DND-41 (cell line): ENCODE measurements at regions not wholly inside any gene's neighbourhood (a gene's known extent, or its start where the extent isn't known, plus 50 kb on each side); places are given as distances from the start of the nearest gene placed in this dataset.

Experiments used
- ATAC-seq: fragments of 200-7000 bp; cut with Tn5 transposase; 3 replicates; pipeline ENCODE4 v1.9.1; 2021; ENCODE audit warnings: low read depth; ENCODE audit not compliant: insufficient read depth
- DNase-seq: peaks from one replicate; pipeline ENCODE4 v3.0.0-alpha.2; 2020
- H2AFZ ChIP-seq: 2 replicates; pipeline ENCODE4 v1.6.0; 2012; ENCODE audit warnings: low read depth, low read length
- H3K27ac ChIP-seq: 2 replicates; pipeline ENCODE4 v1.5.1; 2012; ENCODE audit warnings: low read length, inconsistent platforms
- H3K27me3 ChIP-seq: fragments of 200-600 bp; sonication (generic); 2 replicates; pipeline ENCODE4 v1.6.0; 2012; ENCODE audit warnings: low read length, mild to moderate bottlenecking, inconsistent platforms; ENCODE audit not compliant: insufficient read depth, poor library complexity
- H3K36me3 ChIP-seq: 2 replicates; pipeline ENCODE4 v1.5.1; 2012; ENCODE audit warnings: low read length, inconsistent platforms; ENCODE audit not compliant: insufficient read depth
- H3K4me1 ChIP-seq: 2 replicates; pipeline ENCODE4 v1.5.1; 2012; ENCODE audit warnings: mild to moderate bottlenecking, low read length; ENCODE audit not compliant: insufficient read depth
- H3K4me2 ChIP-seq: 2 replicates; pipeline ENCODE4 v1.6.0; 2012; ENCODE audit warnings: mild to moderate bottlenecking, moderate library complexity, low read length, inconsistent platforms; ENCODE audit not compliant: insufficient read depth
- H3K4me3 ChIP-seq, 2 experiments: fragments of 200-600 bp in 1 of 2; shearing (Covaris generic) in 1 of 2; 2 replicates each; pipeline ENCODE4 v1.5.1; 2012 to 2016; ENCODE audit warnings: inconsistent platforms in 2 of 2, low read length in 2 of 2, mild to moderate bottlenecking in 2 of 2, low read depth in 1 of 2, moderate library complexity in 1 of 2
- H3K79me2 ChIP-seq: 2 replicates; pipeline ENCODE4 v1.6.0; 2012; ENCODE audit warnings: low read length, inconsistent platforms; ENCODE audit not compliant: insufficient read depth
- H3K9ac ChIP-seq: 2 replicates; pipeline ENCODE4 v1.6.0; 2012; ENCODE audit warnings: low read depth, mild to moderate bottlenecking, inconsistent platforms, low read length, moderate library complexity
- H3K9me3 ChIP-seq: 2 replicates; pipeline ENCODE4 v1.5.1; 2012; ENCODE audit warnings: low read length, moderate library complexity, mild to moderate bottlenecking, inconsistent platforms; ENCODE audit not compliant: insufficient read depth, severe bottlenecking
- H4K20me1 ChIP-seq: 2 replicates; pipeline ENCODE4 v1.6.0; 2012; ENCODE audit warnings: low read length; ENCODE audit not compliant: insufficient read depth
- CTCF ChIP-seq: IDR thresholded peaks from 2 replicates; pipeline ENCODE4 v1.5.1; 2012; ENCODE audit warnings: borderline replicate concordance, low read length, moderate library complexity, mild to moderate bottlenecking; ENCODE audit not compliant: poor library complexity, severe bottlenecking; ENCODE audit errors: extremely low read depth
- EZH2 ChIP-seq: IDR thresholded peaks from 3 replicates; pipeline ENCODE4 v1.6.1; 2012; ENCODE audit warnings: borderline replicate concordance, low read depth, mild to moderate bottlenecking, moderate library complexity, low read length, inconsistent platforms; ENCODE audit not compliant: severe bottlenecking

- Histone ChIP-seq H3K36me3 (no peaks in the 10 kb centered on the region), H4K20me1 (no peaks in the 10 kb centered on the region), H3K4me1 (no peaks in the 10 kb centered on the region), H3K27me3 (no peaks in the 10 kb centered on the region), H3K9ac (no peak overlapping the region), H3K9me3 (no peaks in the 10 kb centered on the region), H3K4me2 (no peak overlapping the region), H2AFZ (no peak overlapping the region), H3K79me2 (no peaks in the 10 kb centered on the region), H3K27ac (no peak overlapping the region), H3K4me3 (no peak overlapping the region)
- TF ChIP-seq EZH2 (no peak), CTCF (no peak)
- no peak for ATAC-seq
- no peak for DNase-seq
Measured at GRCh38 chr5:103407402-103407801, 148.8 kb downstream of the MACIR start.

- Histone ChIP-seq H3K36me3 (no peaks in the 10 kb centered on the region), H3K27ac (no peak overlapping the region), H3K27me3 (no peaks in the 10 kb centered on the region), H2AFZ (no peak overlapping the region), H4K20me1 (no peaks in the 10 kb centered on the region), H3K4me3 (no peak overlapping the region), H3K9me3 (no peaks in the 10 kb centered on the region), H3K4me2 (no peak overlapping the region), H3K4me1 (no peaks in the 10 kb centered on the region), H3K79me2 (no peaks in the 10 kb centered on the region), H3K9ac (no peak overlapping the region)
- ATAC-seq (no peak), DNase-seq (no peak)
- TF ChIP-seq CTCF = no peak
- TF ChIP-seq EZH2 = no peak
Measured at GRCh38 chr5:103404483-103404882, 145.9 kb downstream of the MACIR start.

DNA sequence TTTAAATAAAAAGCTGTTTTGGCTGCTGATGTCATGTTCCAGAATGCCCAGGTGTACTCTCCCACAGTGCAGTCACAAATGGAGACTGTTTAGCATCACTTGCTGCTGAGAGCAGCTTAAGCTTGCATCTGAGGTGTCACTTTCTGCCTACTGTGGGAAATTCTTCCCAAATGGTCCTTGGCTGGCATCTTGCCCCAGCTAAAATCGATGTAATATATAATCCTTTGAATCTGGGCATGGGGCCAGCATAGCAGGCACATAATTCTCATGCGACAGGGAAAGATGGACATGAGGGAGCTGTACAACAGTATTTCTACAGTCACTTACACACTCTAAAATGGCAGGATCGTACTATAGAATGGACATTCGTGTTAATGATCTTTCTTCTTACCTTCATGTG is 144.3 kb downstream of the MACIR start:
- no peaks in the 10 kb centered on the region for H3K79me2 ChIP-seq
- no peaks in the 10 kb centered on the region for H3K36me3 ChIP-seq
- H3K4me1 ChIP-seq = no peaks in the 10 kb centered on the region
- H3K4me3 ChIP-seq = no peak overlapping the region
- no peak overlapping the region for H2AFZ ChIP-seq
- ATAC-seq = no peak
- no peaks in the 10 kb centered on the region for H4K20me1 ChIP-seq
- no peak overlapping the region for H3K4me2 ChIP-seq
- no peak for DNase-seq
- no peaks in the 10 kb centered on the region for H3K9me3 ChIP-seq
- no peak overlapping the region for H3K9ac ChIP-seq
- no peak overlapping the region for H3K27ac ChIP-seq
- no peak for TF ChIP-seq EZH2
- TF ChIP-seq CTCF = no peak
- no peaks in the 10 kb centered on the region for H3K27me3 ChIP-seq
